ENCODE measurements at regions not wholly inside any gene's neighbourhood (a gene's known extent, or its start where the extent isn't known, plus 50 kb on each side); places are given as distances from the start of the nearest gene placed in this dataset.

DNA sequence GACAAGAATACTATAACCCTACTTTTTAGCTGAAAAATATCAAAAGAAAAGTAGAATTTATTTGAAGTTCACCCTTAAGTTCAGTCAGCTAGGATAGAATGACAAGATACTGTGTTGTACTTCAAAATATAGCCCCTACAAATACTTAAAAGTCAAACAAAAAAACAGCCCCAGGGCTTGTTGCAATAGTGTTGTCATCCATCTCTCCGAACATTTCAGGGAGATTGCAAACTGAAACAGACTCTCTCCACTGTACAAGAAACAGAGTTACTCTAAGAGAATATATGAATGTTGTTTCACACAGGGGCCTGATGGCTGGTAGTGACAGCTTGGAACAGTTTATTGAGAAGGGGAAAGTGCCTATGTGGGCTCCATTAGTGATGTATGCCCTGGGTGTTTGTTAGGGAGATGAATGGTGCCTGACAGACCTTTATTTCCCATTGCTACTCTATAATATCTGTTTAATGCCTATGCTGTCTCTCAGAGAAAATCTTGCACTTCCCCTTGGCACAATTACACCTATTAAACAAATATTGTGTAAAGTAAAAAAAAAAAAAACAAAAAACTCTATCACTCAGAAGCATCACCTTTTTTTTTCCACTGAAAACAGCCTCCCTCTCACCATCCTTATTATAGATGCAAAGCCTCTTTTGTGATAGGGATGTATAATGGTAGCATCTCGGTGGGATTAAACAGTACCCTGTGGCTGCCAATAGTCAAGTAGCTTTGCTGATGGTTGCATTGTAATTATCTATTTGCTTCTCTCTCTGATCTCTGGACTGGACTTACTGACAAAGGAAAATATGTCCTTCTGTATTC lies 506.3 kb upstream of the LUZP2 start:
- Mint-ChIP-seq H3K36me3 (no peaks in the 10 kb centered on the region), H3K27ac (peak overlapping the region; percentile 47)

DNA sequence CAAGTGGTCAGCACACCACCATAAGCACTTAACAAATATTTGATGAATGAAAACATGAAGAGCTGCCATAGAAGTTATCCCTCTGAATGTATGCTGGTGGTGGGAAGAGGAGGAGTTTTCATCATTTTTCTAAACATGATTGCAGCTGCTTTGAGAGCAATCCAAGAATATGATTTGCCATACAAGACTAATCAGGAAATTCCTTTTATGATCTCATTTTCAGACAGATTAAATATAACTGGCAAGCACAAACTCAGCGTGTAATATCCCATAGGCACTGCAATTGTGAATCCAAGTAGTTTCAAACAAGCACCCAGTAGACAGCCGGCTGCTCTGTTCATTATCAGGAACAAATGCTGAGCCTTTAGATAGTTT lies 505.7 kb upstream of the LUZP2 start:
- Mint-ChIP-seq H3K4me3 (no peak overlapping the region), H3K4me1 (peaks cover 19% of the 10 kb centered on the region), H3K27me3 (ENCODE audit: low read depth) (no peaks in the 10 kb centered on the region), H3K27ac (peak overlapping the region; percentile 47), H3K9me3 (peaks cover 10% of the 10 kb centered on the region), H3K36me3 (peaks cover 3% of the 10 kb centered on the region)
- TF ChIP-seq, protein P1, sequence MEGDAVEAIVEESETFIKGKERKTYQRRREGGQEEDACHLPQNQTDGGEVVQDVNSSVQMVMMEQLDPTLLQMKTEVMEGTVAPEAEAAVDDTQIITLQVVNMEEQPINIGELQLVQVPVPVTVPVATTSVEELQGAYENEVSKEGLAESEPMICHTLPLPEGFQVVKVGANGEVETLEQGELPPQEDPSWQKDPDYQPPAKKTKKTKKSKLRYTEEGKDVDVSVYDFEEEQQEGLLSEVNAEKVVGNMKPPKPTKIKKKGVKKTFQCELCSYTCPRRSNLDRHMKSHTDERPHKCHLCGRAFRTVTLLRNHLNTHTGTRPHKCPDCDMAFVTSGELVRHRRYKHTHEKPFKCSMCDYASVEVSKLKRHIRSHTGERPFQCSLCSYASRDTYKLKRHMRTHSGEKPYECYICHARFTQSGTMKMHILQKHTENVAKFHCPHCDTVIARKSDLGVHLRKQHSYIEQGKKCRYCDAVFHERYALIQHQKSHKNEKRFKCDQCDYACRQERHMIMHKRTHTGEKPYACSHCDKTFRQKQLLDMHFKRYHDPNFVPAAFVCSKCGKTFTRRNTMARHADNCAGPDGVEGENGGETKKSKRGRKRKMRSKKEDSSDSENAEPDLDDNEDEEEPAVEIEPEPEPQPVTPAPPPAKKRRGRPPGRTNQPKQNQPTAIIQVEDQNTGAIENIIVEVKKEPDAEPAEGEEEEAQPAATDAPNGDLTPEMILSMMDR (IDR thresholded peaks at IDR 0.05; ENCODE audit: unreplicated experiment), result no peak
- DNase-seq (ENCODE audit: low spot score in 2 of 2, unreplicated experiment in 2 of 2), result no peak

More for the DNA sequence above, 506.3 kb upstream of the LUZP2 start:
- Mint-ChIP-seq H3K4me3 (no peak overlapping the region), H3K4me1 (peaks cover 19% of the 10 kb centered on the region), H3K27me3 (ENCODE audit: low read depth) (no peaks in the 10 kb centered on the region), H3K9me3 (peaks cover 11% of the 10 kb centered on the region)
- DNase-seq (ENCODE audit: low spot score in 2 of 2, unreplicated experiment in 2 of 2), result no peak
- TF ChIP-seq, protein P1 (IDR thresholded peaks at IDR 0.05; ENCODE audit: unreplicated experiment), result no peak

DNA sequence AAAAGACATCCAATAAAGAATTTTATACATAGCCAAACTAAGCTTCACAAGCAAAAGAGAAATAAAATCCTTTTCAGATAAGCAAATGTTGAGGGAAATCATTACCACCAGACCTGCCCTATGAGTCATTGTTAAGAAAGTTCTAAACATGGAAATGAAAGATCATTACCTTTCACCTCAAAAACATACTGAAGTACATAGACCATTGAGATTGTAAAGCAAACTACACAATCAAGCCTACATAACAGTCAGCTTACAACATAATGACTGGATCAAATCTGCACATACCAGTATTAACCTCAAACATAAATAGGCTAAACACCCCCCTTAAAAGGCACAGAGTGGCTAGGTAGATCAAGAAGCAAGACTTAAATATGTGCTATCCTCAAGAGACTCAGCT lies 501.0 kb upstream of the LUZP2 start:
- Mint-ChIP-seq H3K36me3 (peaks cover 11% of the 10 kb centered on the region), H3K27me3 (ENCODE audit: low read depth) (no peaks in the 10 kb centered on the region), H3K9me3 (peaks cover 45% of the 10 kb centered on the region), H3K27ac (no peak overlapping the region), H3K4me3 (no peak overlapping the region), H3K4me1 (peaks cover 10% of the 10 kb centered on the region)
- TF ChIP-seq, protein P1 (IDR thresholded peaks at IDR 0.05; ENCODE audit: unreplicated experiment), result no peak
- DNase-seq (ENCODE audit: low spot score in 2 of 2, unreplicated experiment in 2 of 2), result no peak

DNA sequence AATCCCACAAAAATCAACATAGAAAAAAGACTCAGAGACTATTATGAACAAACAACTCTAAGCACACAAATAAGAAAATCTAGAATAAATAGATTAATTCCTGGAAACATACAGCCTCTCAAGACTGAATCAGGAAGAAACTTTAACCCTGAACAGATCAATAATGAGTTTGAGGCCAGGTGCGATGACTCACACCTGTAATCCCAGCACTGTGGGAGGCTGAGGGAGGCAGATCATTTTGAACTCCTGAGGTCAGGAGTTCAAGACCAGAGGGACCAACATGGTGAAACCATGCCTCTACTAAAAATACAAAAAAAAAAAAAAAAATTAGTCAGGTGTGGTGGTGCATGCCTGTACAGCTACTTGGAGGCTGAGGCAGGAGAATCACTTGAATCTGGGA lies 499.5 kb upstream of the LUZP2 start:
- Mint-ChIP-seq H3K36me3 (peaks cover 11% of the 10 kb centered on the region), H3K4me1 (no peaks in the 10 kb centered on the region), H3K27me3 (ENCODE audit: low read depth) (no peaks in the 10 kb centered on the region), H3K27ac (no peak overlapping the region), H3K9me3 (peaks cover 53% of the 10 kb centered on the region), H3K4me3 (no peak overlapping the region)
- TF ChIP-seq, protein P1 (IDR thresholded peaks at IDR 0.05; ENCODE audit: unreplicated experiment), result no peak
- DNase-seq (ENCODE audit: low spot score in 2 of 2, unreplicated experiment in 2 of 2), result no peak

DNA sequence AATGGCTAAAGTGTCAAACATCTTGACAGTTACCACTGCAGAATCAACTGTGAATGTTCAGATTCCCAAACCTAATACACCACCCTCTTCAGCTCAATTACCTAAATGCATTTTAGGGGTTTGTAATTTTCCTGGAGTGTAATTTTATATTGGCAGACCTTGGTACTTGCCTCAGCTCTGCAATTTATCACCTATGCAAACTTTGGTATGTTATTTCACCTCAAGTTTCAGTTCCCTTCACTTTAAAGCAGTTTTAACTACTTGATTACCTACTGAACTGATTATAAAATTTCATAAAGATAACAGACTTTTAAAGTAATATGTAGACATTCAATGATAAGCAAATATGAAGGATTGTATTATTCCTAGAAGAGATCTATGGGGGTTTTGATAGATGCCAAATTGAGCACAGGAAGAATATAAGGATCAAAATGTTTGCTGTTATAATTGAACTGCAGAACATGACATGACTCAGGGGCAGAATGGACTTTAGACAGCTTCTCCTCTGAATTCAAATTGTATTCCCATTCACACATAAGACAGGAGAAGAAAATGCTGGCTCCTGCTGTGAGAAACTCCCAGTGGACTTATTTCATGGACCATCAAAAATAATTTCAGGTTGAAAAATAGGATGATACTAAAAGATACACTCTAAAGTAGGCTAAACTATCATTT lies 491.5 kb upstream of the LUZP2 start:
- no peak for DNase-seq (ENCODE audit: low spot score in 2 of 2, unreplicated experiment in 2 of 2)
- TF ChIP-seq, protein P1 (IDR thresholded peaks at IDR 0.05; ENCODE audit: unreplicated experiment), result no peak
- Mint-ChIP-seq H3K36me3 (no peaks in the 10 kb centered on the region), H3K4me1 (peaks cover 3% of the 10 kb centered on the region), H3K9me3 (peaks cover 21% of the 10 kb centered on the region), H3K4me3 (no peak overlapping the region), H3K27ac (no peak overlapping the region), H3K27me3 (ENCODE audit: low read depth) (no peaks in the 10 kb centered on the region)
